ENCODE measurements at regions not wholly inside any gene's neighbourhood (a gene's known extent, or its start where the extent isn't known, plus 50 kb on each side); places are given as distances from the start of the nearest gene placed in this dataset.

GRCh38 chr14:56884617-56885016 is 74.3 kb upstream of the OTX2 start:
- DNase-seq (ENCODE audit: low spot score in 2 of 2), result no peak
- intact Hi-C loops (cut with DNase I), result no loop called here
- no peak for TF ChIP-seq CTCF (IDR thresholded peaks at IDR 0.05)

DNA sequence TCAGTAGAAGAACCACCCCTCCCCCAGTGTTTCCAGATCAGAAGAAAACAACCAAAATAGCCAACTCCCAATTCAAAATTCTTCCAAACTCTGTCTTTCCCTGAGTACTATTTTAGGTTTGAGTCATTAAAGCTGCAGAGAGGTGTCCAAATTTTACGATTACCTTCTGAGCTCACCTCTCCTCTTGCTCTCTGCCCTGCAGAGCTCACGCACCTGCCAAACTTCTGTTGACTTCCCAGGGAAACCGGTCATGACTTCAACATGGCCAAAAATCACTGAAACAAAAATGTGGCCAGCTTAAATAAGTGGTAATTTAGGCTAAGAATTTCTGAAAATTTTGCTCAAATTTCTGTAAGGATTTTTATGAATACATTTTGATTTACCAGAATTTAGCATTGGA is 70.9 kb upstream of the OTX2 start:
- no peak overlapping the region for H3K27ac ChIP-seq
- no peaks in the 10 kb centered on the region for H3K9me3 ChIP-seq
- H3K4me1 ChIP-seq, result no peaks in the 10 kb centered on the region
- no peaks in the 10 kb centered on the region for H3K36me3 ChIP-seq
- DNase-seq (ENCODE audit: low spot score in 2 of 2), result no peak
- no peak overlapping the region for H3K4me3 ChIP-seq
- no peaks in the 10 kb centered on the region for H3K27me3 ChIP-seq
- intact Hi-C loops (cut with DNase I), result no loop called here
- TF ChIP-seq CTCF (IDR thresholded peaks at IDR 0.05), result no peak

More at GRCh38 chr14:56884617-56885016, 74.3 kb upstream of the OTX2 start:
- no peaks in the 10 kb centered on the region for H3K36me3 ChIP-seq
- no peak overlapping the region for H3K4me3 ChIP-seq
- H3K27ac ChIP-seq, result no peak overlapping the region
- no peaks in the 10 kb centered on the region for H3K4me1 ChIP-seq
- H3K27me3 ChIP-seq, result no peaks in the 10 kb centered on the region
- H3K9me3 ChIP-seq, result no peaks in the 10 kb centered on the region

DNA sequence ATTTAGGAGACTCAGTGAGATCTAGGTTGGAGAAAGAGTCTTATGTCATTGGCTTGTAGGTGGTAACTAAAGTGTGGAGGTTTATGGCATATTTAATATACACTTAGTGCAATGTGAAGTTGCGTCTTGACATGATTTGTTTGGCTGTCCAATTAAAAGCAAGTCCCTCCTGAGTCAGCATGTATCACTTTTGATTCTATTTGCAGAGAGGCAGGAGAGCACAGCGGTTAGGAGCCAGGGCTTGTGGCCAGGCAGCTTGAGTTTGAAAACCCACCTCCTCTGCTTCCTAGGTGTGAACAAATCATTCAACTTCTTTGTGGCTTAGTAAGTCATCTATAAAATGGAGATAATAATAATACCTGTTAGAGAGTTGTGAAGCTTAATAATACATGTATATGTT is 68.5 kb upstream of the OTX2 start:
- H3K36me3 ChIP-seq, result no peaks in the 10 kb centered on the region
- H3K27ac ChIP-seq, result no peak overlapping the region
- DNase-seq (ENCODE audit: low spot score in 2 of 2), result no peak
- no peaks in the 10 kb centered on the region for H3K27me3 ChIP-seq
- H3K9me3 ChIP-seq, result no peaks in the 10 kb centered on the region
- intact Hi-C loops (cut with DNase I), result no loop called here
- H3K4me3 ChIP-seq, result no peak overlapping the region
- TF ChIP-seq CTCF (IDR thresholded peaks at IDR 0.05), result no peak
- no peaks in the 10 kb centered on the region for H3K4me1 ChIP-seq

DNA sequence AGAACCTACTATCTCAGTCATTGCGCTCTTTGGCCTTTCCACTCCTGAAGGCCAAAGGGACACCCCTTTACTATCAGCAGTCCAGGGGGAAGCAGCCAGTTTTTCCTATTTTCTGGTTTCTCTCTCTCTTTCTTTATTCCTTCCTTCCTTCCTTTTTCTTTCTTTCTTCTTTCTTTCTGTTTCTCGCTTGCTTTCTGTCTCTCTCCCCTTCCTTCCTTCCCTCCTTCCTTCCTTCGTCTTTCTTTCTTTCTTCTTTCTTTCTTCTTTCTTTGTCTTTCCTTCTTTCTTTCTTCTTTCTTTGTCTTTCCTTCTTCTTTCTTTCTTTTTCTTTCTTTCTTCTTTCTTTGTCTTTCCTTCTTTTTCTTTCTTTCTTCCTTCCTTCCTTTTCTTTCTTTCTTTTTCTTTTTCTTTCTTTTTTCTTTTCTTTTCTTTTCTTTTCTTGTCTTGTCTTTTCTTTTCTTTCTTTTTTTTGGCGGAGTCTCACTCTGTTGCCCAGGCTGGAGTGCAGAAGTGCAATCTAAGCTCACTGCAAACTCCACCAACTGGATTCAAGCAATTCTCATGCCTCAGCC is 64.9 kb upstream of the OTX2 start:
- Histone ChIP-seq H3K27me3 (no peaks in the 10 kb centered on the region), H3K4me1 (no peaks in the 10 kb centered on the region), H3K9me3 (no peaks in the 10 kb centered on the region), H3K27ac (no peak overlapping the region), H3K36me3 (no peaks in the 10 kb centered on the region), H3K4me3 (no peak overlapping the region)
- no peak for DNase-seq (ENCODE audit: low spot score in 2 of 2)
- intact Hi-C loops (cut with DNase I), result no loop called here
- no peak for TF ChIP-seq CTCF (IDR thresholded peaks at IDR 0.05)

GRCh38 chr14:56874375-56874774 is 64.1 kb upstream of the OTX2 start:
- no peaks in the 10 kb centered on the region for H3K27me3 ChIP-seq
- no peak for DNase-seq (ENCODE audit: low spot score in 2 of 2)
- H3K9me3 ChIP-seq, result no peaks in the 10 kb centered on the region
- no peak overlapping the region for H3K4me3 ChIP-seq
- H3K4me1 ChIP-seq, result no peaks in the 10 kb centered on the region
- intact Hi-C loops (cut with DNase I), result no loop called here
- no peak overlapping the region for H3K27ac ChIP-seq
- H3K36me3 ChIP-seq, result no peaks in the 10 kb centered on the region
- TF ChIP-seq CTCF (IDR thresholded peaks at IDR 0.05), result no peak

- Histone ChIP-seq H3K27ac (no peak overlapping the region), H3K4me1 (no peaks in the 10 kb centered on the region), H3K36me3 (no peaks in the 10 kb centered on the region), H3K4me3 (no peak overlapping the region), H3K9me3 (no peaks in the 10 kb centered on the region), H3K27me3 (no peaks in the 10 kb centered on the region)
- DNase-seq (ENCODE audit: low spot score in 2 of 2), result no peak
- TF ChIP-seq CTCF (IDR thresholded peaks at IDR 0.05), result no peak
- intact Hi-C loops (cut with DNase I), result no loop called here
Measured at GRCh38 chr14:56870336-56870735, 60.1 kb upstream of the OTX2 start.
